ENCODE measurements at regions not wholly inside any gene's neighbourhood (a gene's known extent, or its start where the extent isn't known, plus 50 kb on each side); places are given as distances from the start of the nearest gene placed in this dataset.

GRCh38 chr5:17694914-17695313 lies 60.7 kb downstream of the TAF11L14 start:
- CTCF ChIA-PET (ENCODE audit: partially characterized antibody) = no interaction called here
- Histone ChIP-seq H3K23ac (ENCODE audit: insufficient read length) (no peak overlapping the region), H3K18ac (ENCODE audit: extremely low read depth, low read length) (no peak overlapping the region)
- TF ChIP-seq BRCA1 (IDR thresholded peaks at IDR 0.05; ENCODE audit: low read depth, low read length) (no peak), KDM5A (IDR thresholded peaks at IDR 0.05; ENCODE audit: low read length) (no peak), ZNF274 (IDR thresholded peaks at IDR 0.05; ENCODE audit: borderline replicate concordance, extremely low read depth, low read length) (no peak), EZH2 (IDR thresholded peaks at IDR 0.05; ENCODE audit: low read depth, low read length, severe bottlenecking) (no peak), POU5F1 (IDR thresholded peaks at IDR 0.05; ENCODE audit: low read depth, low read length) (no peak), BACH1 (IDR thresholded peaks at IDR 0.05; ENCODE audit: low read length) (no peak), SAP30 (IDR thresholded peaks at IDR 0.05; ENCODE audit: insufficient read depth, insufficient replicate concordance, low read length) (no peak), TBP (IDR thresholded peaks at IDR 0.05; ENCODE audit: low read depth, low read length) (no peak), RFX5 (IDR thresholded peaks at IDR 0.05; ENCODE audit: borderline replicate concordance, low read depth, low read length) (no peak), SP2 (IDR thresholded peaks at IDR 0.05; ENCODE audit: low read length) (no peak), TAF1 (IDR thresholded peaks at IDR 0.05; ENCODE audit: low read depth, low read length) (no peak), E2F6 (IDR thresholded peaks at IDR 0.05) (no peak), POLR2AphosphoS5 (IDR thresholded peaks at IDR 0.05; ENCODE audit: low read depth, low read length) (no peak), CEBPB (IDR thresholded peaks at IDR 0.05; ENCODE audit: low read depth, low read length) (no peak), ATF3 (IDR thresholded peaks at IDR 0.05; ENCODE audit: insufficient read depth, low read depth, low read length) (no peak)

More at GRCh38 chr5:17694914-17695313, 60.7 kb downstream of the TAF11L14 start:
- Histone ChIP-seq H3K4me1 (replicated peaks in 1 of 4; ENCODE audit: control insufficient read depth in 3 of 4, insufficient read depth in 4 of 4, low read length in 3 of 4) (no peaks in the 10 kb centered on the region), H4K5ac (ENCODE audit: insufficient read length, low read depth, low read length) (no peak overlapping the region), H3K4me2 (ENCODE audit: insufficient read depth in 1 of 2, low read depth in 2 of 2, low read length in 2 of 2) (no peak overlapping the region), H3K79me2 (ENCODE audit: control insufficient read depth in 1 of 2, insufficient read depth in 2 of 2, low read length in 2 of 2) (no peaks in the 10 kb centered on the region), H2BK20ac (ENCODE audit: low read length) (no peak overlapping the region), H2BK5ac (ENCODE audit: low read depth, low read length) (no peak overlapping the region), H3K4me3 (ENCODE audit: extremely low read depth in 1 of 4, insufficient read depth in 2 of 4, low read depth in 3 of 4, low read length in 4 of 4) (no peak overlapping the region), H3K36me3 (ENCODE audit: control insufficient read depth in 2 of 4, insufficient read depth in 4 of 4, low read length in 3 of 4) (no peaks in the 10 kb centered on the region), H3K27me3 (replicated peaks in 1 of 4; ENCODE audit: control insufficient read depth in 3 of 4, extremely low read depth in 1 of 4, insufficient read depth in 3 of 4, low read length in 3 of 4) (no peaks in the 10 kb centered on the region), H2BK15ac (ENCODE audit: low read length) (no peak overlapping the region), H3K56ac (replicated peaks; ENCODE audit: insufficient read length, low read depth, low read length) (no peak overlapping the region), H4K20me1 (replicated peaks in 1 of 2; ENCODE audit: control insufficient read depth in 1 of 2, insufficient read depth in 2 of 2, low read length in 2 of 2) (no peaks in the 10 kb centered on the region), H3K27ac (ENCODE audit: low read depth, low read length) (no peak overlapping the region), H3K23me2 (ENCODE audit: low read depth, low read length) (no peaks in the 10 kb centered on the region; the same call in 1 of the 2 replicates), H3K14ac (ENCODE audit: insufficient read length) (no peak overlapping the region), H3K4ac (replicated peaks; ENCODE audit: insufficient read length, low read depth, low read length) (no peak overlapping the region), H2AFZ (ENCODE audit: low read length) (no peak overlapping the region), H2AK5ac (ENCODE audit: low read depth, low read length) (no peak overlapping the region), H4K91ac (replicated peaks; ENCODE audit: insufficient read length, low read length) (no peak overlapping the region), H3K9me3 (ENCODE audit: insufficient read depth in 2 of 2, low read depth in 1 of 2, low read length in 1 of 2) (0 out of 4 replicates have a peak, but pooled peaks cover 0 to 2% of the 10 kb centered on the region in 2 experiments), H3K79me1 (ENCODE audit: low read depth, low read length) (no peaks in the 10 kb centered on the region), H3K9ac (replicated peaks in 1 of 4; ENCODE audit: extremely low read depth in 1 of 4, low read depth in 3 of 4, low read length in 3 of 4) (no peak overlapping the region), H4K8ac (ENCODE audit: extremely low read depth, insufficient read depth, low read length) (no peak overlapping the region), H2BK12ac (ENCODE audit: low read depth, low read length) (no peak overlapping the region), H2BK120ac (replicated peaks; ENCODE audit: low read depth, low read length) (no peak overlapping the region)
- FAIRE-seq = no peak
- DNase-seq (ENCODE audit: low read depth in 1 of 2, low spot score in 2 of 2) = no peak
- POLR2A ChIA-PET (ENCODE audit: partially characterized antibody) = no interaction called here
- WGBS, 2 experiments (ENCODE audit: extremely low coverage in 1 of 2, insufficient coverage in 1 of 2, insufficient read length in 1 of 2, insufficient replicate concordance in 2 of 2, low coverage in 1 of 2, low lambda C conversion rate in 2 of 2, missing lambda C conversion rate in 1 of 2) = 88% methylated on average over 2 of the region's 2 CpGs; no CpG with 5 or more reads in 1 of the 2 experiments

Data from H1 (cell line).